ENCODE measurements at regions not wholly inside any gene's neighbourhood (a gene's known extent, or its start where the extent isn't known, plus 50 kb on each side); places are given as distances from the start of the nearest gene placed in this dataset.

GRCh38 chr9:1383899-1384455 is 333.8 kb downstream of the DMRT2 start:
- Mint-ChIP-seq H3K4me3 (no peak overlapping the region), H3K27me3 (ENCODE audit: low read depth in 3 of 3) (peaks cover 0 to 2% (median 0%) of the 10 kb centered on the region in 3 donors), H3K27ac (no peak overlapping the region), H3K9me3 (peaks cover 0 to 3% (median 0%) of the 10 kb centered on the region in 7 donors), H3K36me3 (no peaks in the 10 kb centered on the region), H3K4me1 (no peaks in the 10 kb centered on the region)
- no peak overlapping the region for H3K9ac ChIP-seq (ENCODE audit: insufficient read depth, low read length, poor library complexity, severe bottlenecking)
- H3K36me3 ChIP-seq (replicated peaks in 1 of 2; ENCODE audit: control insufficient read depth in 1 of 2, insufficient read depth in 2 of 2, low read length in 2 of 2) = no peaks in the 10 kb centered on the region
- no peak overlapping the region for H3K27ac ChIP-seq (ENCODE audit: low read depth in 1 of 2, low read length in 2 of 2)
- H3K4me2 ChIP-seq (replicated peaks; ENCODE audit: extremely low read depth, low read length, poor library complexity, severe bottlenecking) = no peak overlapping the region
- H3K79me2 ChIP-seq (ENCODE audit: insufficient read depth, low read length) = no peaks in the 10 kb centered on the region
- no peaks in the 10 kb centered on the region for H4K20me1 ChIP-seq (ENCODE audit: insufficient read depth, low read length)
- peaks cover 0 to 6% of the 10 kb centered on the region in 2 donors for H3K9me3 ChIP-seq (replicated peaks in 1 of 2; ENCODE audit: control insufficient read depth in 1 of 2, insufficient read depth in 1 of 2, low read length in 2 of 2)
- 100% methylated on average over 2 of the region's 4 CpGs for WGBS (ENCODE audit: insufficient coverage)
- no peaks in the 10 kb centered on the region for H3K27me3 ChIP-seq (ENCODE audit: control insufficient read depth in 2 of 2, insufficient read depth in 2 of 2, low read length in 2 of 2)
- H2AFZ ChIP-seq (ENCODE audit: insufficient read depth, low read depth, low read length, poor library complexity, severe bottlenecking) = no peak overlapping the region
- intact Hi-C loops (cut with micrococcal nuclease) = no loop called here
- H3K4me1 ChIP-seq (ENCODE audit: control insufficient read depth in 1 of 2, insufficient read depth in 2 of 2, low read length in 2 of 2) = no peaks in the 10 kb centered on the region
- H3K4me3 ChIP-seq (replicated peaks in 1 of 3; ENCODE audit: low read depth in 2 of 3, low read length in 3 of 3) = no peak overlapping the region
- TF ChIP-seq CTCF (IDR thresholded peaks at IDR 0.05) = no peak
- no peak for DNase-seq

DNA sequence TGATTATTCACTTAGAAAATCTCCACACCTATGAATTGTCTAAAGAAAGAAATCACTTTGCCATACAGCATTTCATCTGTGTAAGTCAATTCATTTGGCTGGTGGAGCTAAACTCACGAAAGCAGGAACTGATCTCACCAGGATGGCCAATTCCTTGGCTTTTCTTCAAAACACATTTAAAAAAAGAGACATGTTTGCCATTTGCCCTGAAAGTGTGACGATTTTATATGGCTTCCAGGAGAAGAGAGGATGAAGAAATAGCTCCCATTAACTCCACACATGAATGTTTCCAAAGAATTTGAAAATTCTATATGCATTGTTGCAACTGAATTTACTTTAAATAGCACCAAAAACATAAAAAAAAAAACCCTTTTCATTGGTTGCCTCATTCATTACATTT is 334.7 kb downstream of the DMRT2 start:
- no peak overlapping the region for H3K4me2 ChIP-seq (replicated peaks; ENCODE audit: extremely low read depth, low read length, poor library complexity, severe bottlenecking)
- no peak for TF ChIP-seq CTCF (IDR thresholded peaks at IDR 0.05)
- no peaks in the 10 kb centered on the region for H3K79me2 ChIP-seq (ENCODE audit: insufficient read depth, low read length)
- intact Hi-C loops (cut with micrococcal nuclease) = no loop called here
- Mint-ChIP-seq H3K27ac (no peak overlapping the region), H3K4me1 (no peaks in the 10 kb centered on the region), H3K4me3 (no peak overlapping the region), H3K9me3 (peaks cover 0 to 8% (median 0%) of the 10 kb centered on the region in 7 donors), H3K27me3 (ENCODE audit: low read depth in 3 of 3) (peaks cover 0 to 2% (median 0%) of the 10 kb centered on the region in 3 donors), H3K36me3 (no peaks in the 10 kb centered on the region)
- H3K4me1 ChIP-seq (ENCODE audit: control insufficient read depth in 1 of 2, insufficient read depth in 2 of 2, low read length in 2 of 2) = no peaks in the 10 kb centered on the region
- no peak overlapping the region for H3K27ac ChIP-seq (ENCODE audit: low read depth in 1 of 2, low read length in 2 of 2)
- no peaks in the 10 kb centered on the region for H3K27me3 ChIP-seq (ENCODE audit: control insufficient read depth in 2 of 2, insufficient read depth in 2 of 2, low read length in 2 of 2)
- H2AFZ ChIP-seq (ENCODE audit: insufficient read depth, low read depth, low read length, poor library complexity, severe bottlenecking) = no peak overlapping the region
- no peaks in the 10 kb centered on the region for H3K36me3 ChIP-seq (replicated peaks in 1 of 2; ENCODE audit: control insufficient read depth in 1 of 2, insufficient read depth in 2 of 2, low read length in 2 of 2)
- peaks cover 0 to 6% of the 10 kb centered on the region in 2 donors for H3K9me3 ChIP-seq (replicated peaks in 1 of 2; ENCODE audit: control insufficient read depth in 1 of 2, insufficient read depth in 1 of 2, low read length in 2 of 2)
- H3K4me3 ChIP-seq (replicated peaks in 1 of 3; ENCODE audit: low read depth in 2 of 3, low read length in 3 of 3) = no peak overlapping the region
- no CpG with 5 or more reads among the region's 2 CpGs for WGBS (ENCODE audit: insufficient coverage)
- DNase-seq = no peak
- H4K20me1 ChIP-seq (ENCODE audit: insufficient read depth, low read length) = no peaks in the 10 kb centered on the region
- no peak overlapping the region for H3K9ac ChIP-seq (ENCODE audit: insufficient read depth, low read length, poor library complexity, severe bottlenecking)

Data from CD14-positive monocyte (primary cell).